Naive thymus-derived CD8-positive, alpha-beta T cell (primary cell): ENCODE measurements at regions not wholly inside any gene's neighbourhood (a gene's known extent, or its start where the extent isn't known, plus 50 kb on each side); places are given as distances from the start of the nearest gene placed in this dataset.

Source experiments
- ATAC-seq, 2 donors: fragments of 150-1000 bp; cut with Tn5 transposase in 1 of 2; sonication (Bioruptor Pico), chemical (Tn5 transposase) in 1 of 2; 1 replicate in 1 of 2; 2 replicates in 1 of 2; pipeline ENCODE4 v1.10.0; 2021; ENCODE audit warnings: mild to moderate bottlenecking in 2 of 2, moderate library complexity in 2 of 2
- POLR2A ChIA-PET: fragments of 350-600 bp; sonication (Branson Sonifier 250); formaldehyde crosslinking; loops from one replicate; lab custom pipeline; 2021; ENCODE audit warnings: antibody characterized with exemption; lab: Charles Lee
- DNase-seq, 10 donors: peaks; one replicate each; pipeline versions ENCODE4 v3.0.0 to v3.0.0-alpha.2; 2020 to 2022
- H3K27ac Mint-ChIP-seq, 10 donors: one replicate each; pipeline ENCODE4 v1.8.0; 2020 to 2022; ENCODE audit warnings: mild to moderate bottlenecking in 10 of 10, mixed read lengths in 10 of 10, moderate library complexity in 4 of 10, inconsistent platforms in 1 of 10
- H3K27me3 Mint-ChIP-seq, 5 donors: one replicate each; pipeline ENCODE4 v1.8.0; 2021 to 2022; ENCODE audit warnings: mixed read lengths in 5 of 5
- H3K36me3 Mint-ChIP-seq, 3 donors: one replicate each; pipeline ENCODE4 v1.8.0; 2020 to 2022; ENCODE audit warnings: mixed read lengths in 3 of 3, mild to moderate bottlenecking in 2 of 3, inconsistent platforms in 1 of 3
- H3K4me1 Mint-ChIP-seq, 4 donors: one replicate each; pipeline ENCODE4 v1.8.0; 2021 to 2022; ENCODE audit warnings: mixed read lengths in 4 of 4
- H3K4me3 Mint-ChIP-seq, 10 donors: one replicate each; pipeline ENCODE4 v1.8.0; 2020 to 2022; ENCODE audit warnings: mild to moderate bottlenecking in 10 of 10, mixed read lengths in 10 of 10, moderate library complexity in 6 of 10, inconsistent platforms in 1 of 10
- H3K9me3 Mint-ChIP-seq, 9 donors: one replicate each; pipeline ENCODE4 v1.8.0; 2020 to 2022; ENCODE audit warnings: mixed read lengths in 9 of 9, mild to moderate bottlenecking in 3 of 9, inconsistent platforms in 1 of 9, moderate library complexity in 1 of 9

GRCh38 chr18:53789376-53790247, 434.9 kb downstream of the MBD2 start:
- DNase-seq (no peak), ATAC-seq (no peak)
- Mint-ChIP-seq H3K4me3 (no peak overlapping the region), H3K27ac (no peak overlapping the region), H3K4me1 (no peaks in the 10 kb centered on the region), H3K27me3 (no peaks in the 10 kb centered on the region), H3K9me3 (peaks cover 0 to 13% (median 5%) of the 10 kb centered on the region in 9 donors), H3K36me3 (no peaks in the 10 kb centered on the region)
- POLR2A ChIA-PET = no interaction called here

DNA sequence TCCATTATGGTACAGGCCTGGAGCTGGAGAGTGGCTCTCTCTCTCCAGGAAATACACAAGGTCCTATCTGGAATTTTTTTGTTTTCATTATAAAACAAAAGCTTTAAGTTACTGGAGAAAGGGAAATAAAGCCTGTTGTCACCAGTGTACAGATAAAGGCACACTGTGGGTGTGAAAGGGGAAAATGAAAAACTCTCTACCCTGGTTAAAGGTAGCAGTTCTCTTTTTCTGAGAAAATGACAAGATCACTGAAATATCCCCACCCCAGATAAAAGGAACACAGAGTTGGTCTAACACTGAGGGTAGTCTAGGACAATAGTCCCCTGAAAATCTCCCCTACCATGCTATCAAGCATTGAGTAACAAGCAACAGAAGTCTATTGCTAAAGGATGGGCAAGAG, 438.7 kb downstream of the MBD2 start:
- Mint-ChIP-seq H3K36me3 (peaks cover 0 to 9% (median 0%) of the 10 kb centered on the region in 3 donors), H3K4me1 (no peaks in the 10 kb centered on the region), H3K27me3 (no peaks in the 10 kb centered on the region), H3K27ac (no peak overlapping the region), H3K9me3 (peaks cover 0 to 13% (median 4%) of the 10 kb centered on the region in 9 donors), H3K4me3 (no peak overlapping the region)
- DNase-seq (no peak), ATAC-seq (no peak)
- POLR2A ChIA-PET = no interaction called here

DNA sequence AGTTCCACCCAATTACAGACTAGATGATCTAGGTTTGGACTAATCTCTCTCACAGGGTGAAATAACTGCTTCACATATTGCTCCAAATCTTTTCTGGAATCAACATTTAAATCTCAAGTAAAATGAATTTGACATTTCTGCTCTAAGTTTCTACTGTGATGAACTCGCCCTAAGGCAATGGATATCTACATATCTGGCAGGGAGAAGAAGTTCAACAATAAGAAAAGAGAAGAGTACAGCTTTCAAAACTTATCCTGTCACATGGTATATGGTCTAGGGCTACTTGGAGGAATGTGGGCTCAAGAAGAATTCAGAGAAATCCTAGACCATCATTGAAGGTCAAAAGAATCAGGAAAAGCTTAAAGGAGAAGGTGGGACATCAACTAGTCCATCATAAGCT, 440.2 kb downstream of the MBD2 start:
- Mint-ChIP-seq H3K27me3 (peaks cover 0 to 5% (median 0%) of the 10 kb centered on the region in 5 donors), H3K27ac (no peak overlapping the region), H3K4me1 (no peaks in the 10 kb centered on the region), H3K9me3 (peaks cover 0 to 19% (median 9%) of the 10 kb centered on the region in 9 donors), H3K36me3 (peaks cover 0 to 9% (median 0%) of the 10 kb centered on the region in 3 donors), H3K4me3 (no peak overlapping the region)
- DNase-seq = no peak
- no peak for ATAC-seq
- POLR2A ChIA-PET = no interaction called here

DNA sequence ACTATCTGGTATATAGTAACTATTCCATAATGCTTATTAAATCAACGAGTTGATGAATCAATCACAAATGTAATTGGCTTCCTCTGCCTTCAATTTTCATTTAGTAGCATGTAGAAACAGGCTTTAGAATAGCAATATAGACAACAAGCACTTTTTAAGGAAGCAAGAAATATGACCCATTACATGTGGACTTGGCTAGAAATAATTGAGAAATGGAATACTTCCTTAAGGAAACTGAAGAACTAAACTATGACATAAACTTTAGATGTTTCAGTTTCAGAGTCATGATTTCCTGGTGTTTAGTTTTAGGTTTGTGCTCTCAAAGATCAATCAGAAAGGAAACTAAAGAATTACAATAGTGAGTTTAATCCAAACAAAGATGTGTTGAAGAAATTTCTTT, 443.8 kb downstream of the MBD2 start:
- DNase-seq (no peak), ATAC-seq (no peak)
- Mint-ChIP-seq H3K4me3 (no peak overlapping the region), H3K27ac (no peak overlapping the region), H3K4me1 (no peaks in the 10 kb centered on the region), H3K9me3 (peaks cover 0 to 37% (median 12%) of the 10 kb centered on the region in 9 donors), H3K36me3 (peaks cover 0 to 15% (median 0%) of the 10 kb centered on the region in 3 donors), H3K27me3 (peaks cover 0 to 5% (median 0%) of the 10 kb centered on the region in 5 donors)
- POLR2A ChIA-PET = no interaction called here

DNA sequence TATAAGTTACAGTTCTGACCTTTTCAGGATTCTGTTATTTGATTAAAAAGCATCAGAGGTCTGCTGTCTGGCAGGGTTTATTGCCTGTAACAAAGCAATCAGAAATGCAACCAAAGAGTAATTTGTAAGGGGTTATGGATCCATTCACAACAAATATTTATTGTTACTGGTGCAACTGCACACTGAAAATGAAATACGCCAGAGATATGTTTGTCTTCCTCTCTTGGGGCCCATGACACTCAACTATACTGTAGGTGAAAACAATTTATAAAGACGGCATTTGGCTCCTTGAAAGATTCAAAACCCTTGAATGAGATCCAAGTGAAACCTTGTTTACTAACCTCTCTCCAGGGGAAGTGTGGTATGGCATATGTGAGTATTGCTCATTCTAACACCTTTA, 452.2 kb downstream of the MBD2 start:
- H3K36me3 Mint-ChIP-seq = peaks cover 0 to 10% (median 0%) of the 10 kb centered on the region in 3 donors
- no peak for DNase-seq
- H3K27me3 Mint-ChIP-seq = no peaks in the 10 kb centered on the region

GRCh38 chr18:53771664-53772063, 452.8 kb downstream of the MBD2 start:
- H3K9me3 Mint-ChIP-seq = peaks cover 3 to 38% (median 17%) of the 10 kb centered on the region in 9 donors
- ATAC-seq (no peak), DNase-seq (no peak)
- H3K27ac Mint-ChIP-seq = no peak overlapping the region
- H3K27me3 Mint-ChIP-seq = no peaks in the 10 kb centered on the region
- POLR2A ChIA-PET = no interaction called here
- H3K4me3 Mint-ChIP-seq = no peak overlapping the region
- H3K36me3 Mint-ChIP-seq = peaks cover 0 to 13% (median 0%) of the 10 kb centered on the region in 3 donors
- H3K4me1 Mint-ChIP-seq = no peaks in the 10 kb centered on the region

More for the DNA sequence above, 452.2 kb downstream of the MBD2 start:
- POLR2A ChIA-PET = no interaction called here
- no peak for ATAC-seq
- Mint-ChIP-seq H3K4me3 (no peak overlapping the region), H3K9me3 (peaks cover 3 to 38% (median 14%) of the 10 kb centered on the region in 9 donors), H3K4me1 (no peaks in the 10 kb centered on the region), H3K27ac (no peak overlapping the region)

DNA sequence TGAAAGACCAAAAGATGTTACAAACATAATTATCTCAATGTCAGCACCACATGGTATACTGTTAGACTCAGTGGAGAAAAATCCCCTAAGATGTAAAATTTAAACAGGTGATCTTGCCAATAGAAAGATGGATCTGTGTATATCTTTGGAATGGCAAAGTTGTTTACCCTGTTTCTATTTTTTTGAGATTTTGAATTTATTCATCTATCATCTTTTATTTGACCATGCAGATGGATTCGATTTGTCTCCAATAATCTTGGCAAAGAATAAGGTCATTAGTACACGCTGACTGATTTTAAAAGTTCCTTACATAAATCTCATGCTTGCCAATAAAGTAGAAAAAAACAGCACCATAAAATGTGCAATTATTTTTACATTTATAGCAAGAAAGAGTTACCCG, 459.3 kb downstream of the MBD2 start:
- peaks cover 0 to 2% (median 0%) of the 10 kb centered on the region in 5 donors for H3K27me3 Mint-ChIP-seq
- no peak for ATAC-seq
- no peak overlapping the region for H3K27ac Mint-ChIP-seq

GRCh38 chr18:53764086-53764485, 460.4 kb downstream of the MBD2 start:
- no peaks in the 10 kb centered on the region for H3K4me1 Mint-ChIP-seq

More for the DNA sequence above, 459.3 kb downstream of the MBD2 start:
- Mint-ChIP-seq H3K4me1 (no peaks in the 10 kb centered on the region), H3K36me3 (peaks cover 0 to 19% (median 0%) of the 10 kb centered on the region in 3 donors), H3K4me3 (no peak overlapping the region), H3K9me3 (peaks cover 5 to 40% (median 19%) of the 10 kb centered on the region in 9 donors)
- POLR2A ChIA-PET = no interaction called here
- DNase-seq = no peak

DNA sequence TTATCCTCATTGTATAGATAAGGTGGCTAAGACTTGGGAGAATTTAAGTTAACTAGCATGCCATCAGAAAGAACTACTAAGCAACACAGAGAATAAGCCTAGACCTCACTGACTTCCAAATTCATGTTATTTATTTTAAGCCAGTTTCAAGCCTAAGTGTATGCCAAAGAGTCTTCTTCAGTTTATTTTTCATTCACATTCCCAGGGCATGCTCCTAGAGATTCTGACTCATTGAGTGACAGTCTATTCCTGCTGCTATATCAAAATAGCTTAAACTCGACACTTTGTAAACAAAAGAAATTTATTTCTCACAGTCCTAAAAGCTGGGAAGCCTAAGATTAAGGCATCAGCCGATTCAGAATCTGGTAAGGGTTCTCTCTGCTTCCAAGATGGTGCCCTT, 467.1 kb downstream of the MBD2 start:
- peaks cover 0 to 14% (median 6%) of the 10 kb centered on the region in 9 donors for H3K9me3 Mint-ChIP-seq
- H3K4me1 Mint-ChIP-seq = no peaks in the 10 kb centered on the region
- H3K4me3 Mint-ChIP-seq = no peak overlapping the region
- DNase-seq (no peak), ATAC-seq (no peak)
- H3K36me3 Mint-ChIP-seq = peaks cover 0 to 4% (median 0%) of the 10 kb centered on the region in 3 donors
- peaks cover 0 to 2% (median 0%) of the 10 kb centered on the region in 5 donors for H3K27me3 Mint-ChIP-seq
- no peak overlapping the region for H3K27ac Mint-ChIP-seq
- POLR2A ChIA-PET = no interaction called here

More at GRCh38 chr18:53764086-53764485, 460.4 kb downstream of the MBD2 start:
- no peak for DNase-seq
- Mint-ChIP-seq H3K9me3 (peaks cover 0 to 40% (median 20%) of the 10 kb centered on the region in 9 donors), H3K36me3 (peaks cover 0 to 19% (median 0%) of the 10 kb centered on the region in 3 donors), H3K4me3 (no peak overlapping the region), H3K27ac (no peak overlapping the region), H3K27me3 (peaks cover 0 to 2% (median 0%) of the 10 kb centered on the region in 5 donors)
- POLR2A ChIA-PET = no interaction called here
- ATAC-seq = no peak

DNA sequence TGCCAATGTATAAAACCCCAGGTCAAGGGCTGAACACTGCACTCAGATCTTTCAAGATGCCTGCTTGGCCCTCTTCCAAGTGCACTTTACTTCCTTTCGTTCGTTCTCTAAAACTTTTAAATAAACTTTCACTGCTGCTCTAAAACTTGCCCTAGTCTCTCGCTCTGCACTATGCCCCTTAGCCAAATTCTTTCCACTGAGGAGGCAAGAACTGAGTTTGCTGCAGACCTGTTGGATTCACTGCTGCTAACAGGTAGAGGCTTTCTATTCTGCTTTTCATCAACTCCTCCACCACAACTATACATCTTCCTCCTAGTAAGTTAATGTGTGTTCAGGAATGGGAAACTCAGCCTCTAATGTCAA, 467.9 kb downstream of the MBD2 start:
- H3K9me3 Mint-ChIP-seq = peaks cover 0 to 10% (median 5%) of the 10 kb centered on the region in 9 donors
- peaks cover 0 to under 1% (median 0%) of the 10 kb centered on the region in 5 donors for H3K27me3 Mint-ChIP-seq
- H3K4me3 Mint-ChIP-seq = no peak overlapping the region
- H3K36me3 Mint-ChIP-seq = peaks cover 0 to 2% (median 0%) of the 10 kb centered on the region in 3 donors
- POLR2A ChIA-PET = no interaction called here
- no peak for ATAC-seq
- no peaks in the 10 kb centered on the region for H3K4me1 Mint-ChIP-seq
- H3K27ac Mint-ChIP-seq = no peak overlapping the region
- no peak for DNase-seq

DNA sequence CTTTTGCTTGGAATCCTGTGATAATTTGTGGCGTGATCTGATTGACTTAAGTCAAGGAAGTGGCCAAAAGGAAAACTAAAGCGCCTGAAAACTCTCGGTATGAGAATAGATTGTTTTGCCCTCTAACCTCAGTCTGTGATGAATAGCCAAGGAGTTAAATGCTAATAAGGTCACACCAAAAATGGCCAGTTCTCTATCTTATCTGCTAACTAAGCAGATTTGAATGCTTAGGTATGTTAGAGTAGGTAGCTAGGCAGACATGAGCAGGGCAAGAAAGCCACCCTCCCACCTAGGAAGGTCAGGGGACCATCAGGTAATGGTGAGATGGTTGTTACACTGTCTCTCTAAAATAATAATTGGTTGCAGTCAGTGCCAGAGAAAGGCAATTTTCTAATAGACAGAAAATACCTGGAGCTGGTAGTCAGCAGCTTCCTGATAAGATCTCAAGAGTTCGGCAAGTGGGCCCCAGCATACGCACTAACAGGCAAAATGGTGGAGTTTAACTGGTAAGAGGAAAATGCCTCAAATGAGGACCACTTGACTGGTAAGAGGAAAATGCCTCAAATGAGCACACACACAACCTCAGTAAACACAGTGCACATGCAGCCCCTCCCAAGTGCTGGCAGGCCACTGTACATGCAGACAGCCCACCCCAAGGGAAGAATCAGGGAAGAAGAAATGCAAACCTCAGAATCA, 468.4 kb downstream of the MBD2 start:
- no peak for DNase-seq
- Mint-ChIP-seq H3K4me1 (no peaks in the 10 kb centered on the region), H3K36me3 (no peaks in the 10 kb centered on the region), H3K27ac (no peak overlapping the region), H3K4me3 (no peak overlapping the region), H3K27me3 (no peaks in the 10 kb centered on the region), H3K9me3 (peaks cover 0 to 7% (median 3%) of the 10 kb centered on the region in 9 donors)
- ATAC-seq = no peak
- POLR2A ChIA-PET = no interaction called here

GRCh38 chr18:53754154-53754553, 470.3 kb downstream of the MBD2 start:
- no peaks in the 10 kb centered on the region for H3K4me1 Mint-ChIP-seq
- H3K9me3 Mint-ChIP-seq = peaks cover 0 to 7% (median 1%) of the 10 kb centered on the region in 9 donors
- ATAC-seq (no peak), DNase-seq (no peak)
- peaks cover 0 to 4% (median 0%) of the 10 kb centered on the region in 5 donors for H3K27me3 Mint-ChIP-seq
- H3K27ac Mint-ChIP-seq = no peak overlapping the region
- H3K4me3 Mint-ChIP-seq = no peak overlapping the region
- H3K36me3 Mint-ChIP-seq = no peaks in the 10 kb centered on the region
- POLR2A ChIA-PET = no interaction called here

GRCh38 chr18:53753601-53754000, 470.9 kb downstream of the MBD2 start:
- POLR2A ChIA-PET = no interaction called here
- Mint-ChIP-seq H3K36me3 (no peaks in the 10 kb centered on the region), H3K27me3 (peaks cover 0 to 4% (median 0%) of the 10 kb centered on the region in 5 donors), H3K4me3 (no peak overlapping the region), H3K27ac (no peak overlapping the region), H3K4me1 (no peaks in the 10 kb centered on the region), H3K9me3 (peaks cover 0 to 7% (median 1%) of the 10 kb centered on the region in 9 donors)
- no peak for DNase-seq
- ATAC-seq = no peak
